HG03457 (cell line): ENCODE measurements at regions not wholly inside any gene's neighbourhood (a gene's known extent, or its start where the extent isn't known, plus 50 kb on each side); places are given as distances from the start of the nearest gene placed in this dataset.
"Not testable (repeated sequence)": the region's sequence is repeated elsewhere in the genome, so short reads cannot be mapped to it uniquely, and the experiment has no call there.

Experiments used
- ATAC-seq: cut with Tn5 transposase; IDR thresholded peaks from one replicate; pipeline ENCODE4 v1.9.1; 2021; ENCODE audit warnings: moderate number of reproducible peaks; ENCODE audit not compliant: unreplicated experiment

DNA sequence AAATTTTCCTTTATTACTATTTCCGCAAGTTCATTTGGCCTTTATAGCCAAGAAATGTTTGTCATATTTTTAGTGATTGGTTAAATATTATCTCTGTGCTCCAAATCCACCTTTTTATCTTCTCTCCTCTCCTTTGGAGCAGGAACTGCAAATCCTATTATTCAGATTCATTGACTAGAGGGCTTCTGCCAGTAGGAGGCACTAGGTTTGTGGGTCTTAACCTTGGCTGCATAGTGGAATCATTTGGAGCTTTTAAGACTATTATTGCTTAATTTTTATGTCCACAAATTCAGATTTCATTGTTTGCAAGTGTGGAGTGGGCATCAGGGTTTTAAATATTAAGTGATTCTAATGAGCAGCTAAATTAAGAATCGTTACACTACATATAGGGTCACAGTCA, 75.3 kb upstream of the SYT10 start:
- ATAC-seq, result no peak

DNA sequence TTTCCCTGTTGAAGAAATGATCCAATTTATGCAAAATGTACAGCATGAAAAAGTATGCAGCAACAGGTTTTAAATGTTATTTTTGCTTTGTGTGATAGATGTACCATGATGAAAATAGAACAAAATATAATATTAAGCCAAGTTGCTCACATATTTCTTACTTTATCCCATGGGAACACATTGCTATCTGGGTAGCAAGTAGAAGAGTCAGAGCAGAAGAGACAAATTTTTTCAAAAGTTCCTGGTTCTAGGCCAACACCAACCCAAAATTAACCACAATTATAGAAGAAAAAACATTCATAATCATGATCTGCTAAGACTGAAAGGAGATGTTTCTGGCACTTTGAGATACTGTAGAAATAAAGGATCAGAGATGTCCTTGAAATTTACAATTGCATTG, 79.9 kb upstream of the SYT10 start:
- ATAC-seq, result no peak

DNA sequence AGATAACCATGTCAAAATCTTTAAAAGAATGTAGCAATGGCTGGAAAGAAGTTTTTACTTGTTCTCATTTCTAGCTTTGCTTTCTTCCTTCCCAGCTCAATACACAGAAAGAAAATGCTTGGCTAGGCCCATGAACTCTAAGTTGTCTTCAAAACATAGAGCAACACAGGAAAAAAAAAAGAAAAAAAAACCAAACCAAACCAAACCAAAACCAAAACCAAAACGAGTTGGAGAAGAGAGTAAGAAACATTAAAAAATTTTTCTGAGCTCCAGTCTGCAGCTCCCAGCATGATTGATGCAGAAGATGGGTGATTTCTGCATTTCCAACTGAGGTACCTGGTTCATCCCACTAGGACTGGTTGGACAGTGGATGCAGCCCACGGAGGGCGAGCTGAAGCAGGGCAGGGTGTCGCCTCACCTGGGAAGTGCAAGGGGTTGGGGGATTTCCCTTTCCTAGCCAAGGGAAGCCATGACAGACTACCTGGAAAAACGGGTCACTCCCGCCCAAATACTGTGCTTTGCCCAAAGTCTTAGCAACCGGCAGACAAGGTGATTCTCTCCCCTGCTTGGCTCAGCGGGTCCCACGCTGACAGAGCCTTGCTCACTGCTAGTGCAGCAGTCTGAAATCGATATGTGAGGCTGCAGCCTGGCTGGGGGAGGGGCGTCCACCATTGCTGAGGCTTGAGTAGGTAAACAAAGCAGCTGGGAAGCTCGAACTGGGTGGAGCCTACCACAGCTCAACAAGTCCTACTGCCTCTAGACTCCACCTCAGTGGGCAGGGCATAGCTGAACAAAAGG, 81.1 kb upstream of the SYT10 start:
- not testable (repeated sequence) for ATAC-seq

DNA sequence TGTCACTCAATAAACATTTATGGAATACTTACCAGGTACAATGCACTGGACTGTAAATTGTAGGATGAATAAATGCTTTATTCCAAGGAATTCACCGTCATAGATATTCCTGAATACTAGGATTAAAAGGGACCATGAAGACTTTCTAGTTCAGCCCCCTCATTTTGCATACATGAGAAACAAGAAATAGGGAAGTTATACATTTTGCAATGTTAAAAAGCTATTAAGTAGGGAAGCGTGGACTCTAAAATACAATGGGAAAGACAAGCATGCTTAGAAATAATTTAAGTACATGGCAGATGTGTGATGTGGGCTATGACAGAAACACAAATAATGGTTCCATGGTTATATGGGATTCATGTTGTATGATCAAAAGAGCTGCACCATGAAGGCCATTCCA, 89.4 kb upstream of the SYT10 start:
- no peak for ATAC-seq

DNA sequence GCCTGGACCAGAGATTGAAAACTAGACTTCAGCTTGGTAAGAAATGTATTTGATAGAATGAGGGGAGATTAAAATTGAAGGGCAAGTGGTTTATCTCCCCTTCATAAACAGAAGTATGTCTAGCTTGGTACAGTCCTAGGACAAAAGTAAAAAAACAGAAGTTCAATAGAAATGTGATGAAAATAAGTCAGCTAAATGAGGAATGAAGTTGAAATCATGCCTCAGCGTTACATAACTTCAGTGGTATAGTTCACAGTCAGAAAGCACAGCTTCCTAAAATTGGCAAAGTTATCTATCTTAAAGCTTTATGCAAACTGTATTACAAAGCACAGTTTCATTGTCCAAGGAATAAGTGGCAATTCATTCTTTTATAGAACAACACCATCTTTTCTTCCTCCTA, 90.2 kb upstream of the SYT10 start:
- ATAC-seq, result no peak

DNA sequence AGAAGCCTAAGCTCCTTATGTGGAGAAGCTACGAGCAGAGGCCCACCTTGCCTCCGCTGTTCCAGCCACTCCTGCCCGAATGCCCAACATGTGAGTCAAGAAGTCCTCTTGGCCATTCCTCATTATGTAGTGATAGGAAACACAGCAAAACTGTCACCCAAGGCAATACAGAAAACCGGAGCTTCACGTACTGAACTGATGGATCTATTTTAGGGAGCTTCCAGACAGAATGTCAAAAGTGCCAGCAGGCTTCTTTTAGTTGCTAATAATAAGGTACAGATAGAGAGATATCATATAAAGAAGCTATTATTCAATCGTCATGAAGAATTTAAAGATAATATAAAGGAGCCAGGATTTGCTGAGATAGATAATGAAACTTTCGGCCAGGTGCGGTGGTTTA, 91.6 kb upstream of the SYT10 start:
- ATAC-seq, result no peak

DNA sequence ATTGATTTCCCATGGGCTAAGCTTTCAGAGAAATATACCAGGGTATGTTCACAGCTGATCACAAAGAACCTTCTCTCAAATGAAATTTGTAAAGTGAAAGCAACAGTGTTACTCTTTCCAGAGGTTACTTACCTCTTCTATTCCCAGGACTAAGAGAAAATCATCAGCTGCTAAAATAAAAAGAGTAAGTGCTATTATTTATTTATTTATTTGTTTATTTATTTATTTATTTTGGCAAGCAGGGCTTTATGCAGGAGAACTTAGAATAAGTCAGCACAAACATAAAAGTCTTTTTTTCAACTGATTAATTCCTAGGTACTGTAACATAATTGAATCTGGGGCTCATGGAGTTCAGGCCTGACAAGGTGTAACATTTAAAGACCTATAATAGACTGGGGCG, 93.9 kb upstream of the SYT10 start:
- no peak for ATAC-seq

DNA sequence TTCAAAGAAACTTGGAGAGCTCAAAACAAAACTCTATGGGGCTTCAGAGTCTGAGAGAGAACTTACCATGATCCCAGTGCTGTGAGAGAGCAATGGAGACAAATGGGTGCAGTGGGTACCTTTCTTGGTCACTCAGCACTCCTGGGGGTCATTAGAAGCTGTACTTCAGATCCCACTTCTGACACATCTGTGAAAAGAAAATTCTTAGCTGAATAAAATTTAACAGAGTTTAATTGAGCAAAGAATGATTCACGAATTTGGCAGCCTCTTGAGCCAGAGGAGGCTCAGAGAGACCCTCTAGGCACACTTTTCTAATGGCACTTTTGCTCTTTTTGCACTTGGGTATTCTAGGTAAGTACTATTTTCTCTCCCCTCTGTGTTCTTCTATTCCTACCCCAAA, 96.8 kb upstream of the SYT10 start:
- no peak for ATAC-seq

DNA sequence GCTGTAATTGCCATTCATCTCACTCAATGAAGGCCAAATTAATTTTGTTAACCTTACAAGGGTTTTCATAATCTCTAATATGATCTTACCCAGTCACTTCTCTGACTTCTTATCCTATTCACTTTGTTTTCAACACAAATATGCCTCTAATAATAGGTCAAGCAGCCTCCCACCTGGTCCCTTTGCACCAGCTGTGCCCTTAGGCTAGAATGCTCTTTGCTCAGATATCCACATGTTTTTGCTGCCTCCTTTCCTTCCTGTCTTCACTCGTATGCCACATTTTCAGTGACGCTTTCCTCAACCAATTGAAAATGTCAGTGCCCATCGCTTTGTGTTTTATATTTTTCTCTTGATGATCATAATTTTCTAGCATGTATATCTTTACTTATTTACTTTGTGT, 106.4 kb upstream of the SYT10 start:
- no peak for ATAC-seq

DNA sequence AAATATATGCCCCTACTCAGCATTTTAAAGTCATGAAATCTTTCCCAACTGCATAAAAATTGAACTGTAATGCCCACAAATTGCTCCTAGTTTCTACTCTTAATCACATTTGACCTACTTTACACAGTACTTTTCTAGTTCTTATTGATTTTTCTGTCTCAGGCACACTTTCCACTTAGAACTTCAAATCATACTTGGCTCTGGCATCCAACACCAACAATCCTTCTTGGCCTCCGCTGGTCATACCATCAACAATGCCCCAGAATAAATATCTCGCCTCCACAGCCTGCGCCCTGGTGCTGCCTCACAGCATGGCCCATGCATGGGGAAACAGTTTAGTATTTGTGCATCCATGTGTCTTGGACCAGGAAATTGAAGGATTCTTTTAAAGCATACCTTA, 107.5 kb upstream of the SYT10 start:
- no peak for ATAC-seq

DNA sequence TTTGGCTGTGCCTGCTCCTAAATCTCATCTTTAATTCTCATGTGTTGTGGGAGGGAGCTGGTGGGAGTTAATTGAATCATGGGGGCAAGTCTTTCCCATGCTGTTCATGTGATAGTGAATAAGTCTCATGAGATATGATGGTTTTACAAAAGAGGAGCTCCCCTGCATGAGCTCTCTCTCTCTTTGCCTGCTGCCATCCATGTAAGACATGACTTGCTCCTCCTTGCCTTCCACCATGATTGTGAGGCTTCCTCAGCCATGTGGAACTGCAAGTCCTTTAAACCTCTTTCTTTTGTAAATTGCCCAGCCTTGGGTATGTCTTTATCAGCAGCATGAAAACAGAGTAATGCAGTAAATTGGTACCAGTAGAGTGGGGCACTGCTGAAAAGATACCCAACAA, 110.6 kb upstream of the SYT10 start:
- not testable (repeated sequence) for ATAC-seq

DNA sequence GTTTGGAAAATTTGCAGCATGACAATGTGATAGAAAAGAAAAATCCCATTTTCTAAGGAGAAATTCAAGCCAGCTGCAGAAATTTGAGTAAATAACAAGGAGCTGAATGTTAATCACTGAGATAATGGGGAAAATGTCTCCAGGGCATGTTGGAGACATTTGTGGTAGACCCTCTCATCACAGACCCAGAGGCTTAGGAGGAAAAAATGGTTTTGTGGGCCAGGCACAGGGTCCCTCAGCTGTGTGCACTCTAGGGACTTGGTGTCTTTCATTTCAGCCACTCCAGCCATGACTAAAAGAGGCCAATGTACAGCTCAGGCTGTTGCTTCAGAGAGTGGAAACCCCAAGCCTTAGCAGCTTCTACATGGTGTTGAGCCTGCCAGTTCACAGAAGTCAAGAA, 111.4 kb upstream of the SYT10 start:
- no peak for ATAC-seq

DNA sequence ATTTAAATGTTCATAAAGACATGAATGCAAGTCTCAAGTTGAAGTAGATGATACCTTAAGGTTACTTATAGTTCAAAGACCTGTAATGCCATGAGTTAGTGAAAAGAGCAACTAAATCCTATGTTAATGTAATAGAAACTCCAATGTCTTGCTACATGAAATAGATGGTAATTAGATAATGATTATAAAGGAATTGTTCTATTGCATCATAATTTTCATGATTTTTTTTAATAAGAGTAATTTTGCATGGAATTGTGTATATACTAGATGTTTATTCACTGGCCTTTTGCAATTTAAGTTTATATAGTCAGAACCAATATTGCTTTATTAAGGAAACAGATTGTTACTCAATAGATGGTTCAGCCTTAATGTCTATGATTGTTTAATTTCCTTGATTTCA, 115.5 kb upstream of the SYT10 start:
- ATAC-seq, result no peak

DNA sequence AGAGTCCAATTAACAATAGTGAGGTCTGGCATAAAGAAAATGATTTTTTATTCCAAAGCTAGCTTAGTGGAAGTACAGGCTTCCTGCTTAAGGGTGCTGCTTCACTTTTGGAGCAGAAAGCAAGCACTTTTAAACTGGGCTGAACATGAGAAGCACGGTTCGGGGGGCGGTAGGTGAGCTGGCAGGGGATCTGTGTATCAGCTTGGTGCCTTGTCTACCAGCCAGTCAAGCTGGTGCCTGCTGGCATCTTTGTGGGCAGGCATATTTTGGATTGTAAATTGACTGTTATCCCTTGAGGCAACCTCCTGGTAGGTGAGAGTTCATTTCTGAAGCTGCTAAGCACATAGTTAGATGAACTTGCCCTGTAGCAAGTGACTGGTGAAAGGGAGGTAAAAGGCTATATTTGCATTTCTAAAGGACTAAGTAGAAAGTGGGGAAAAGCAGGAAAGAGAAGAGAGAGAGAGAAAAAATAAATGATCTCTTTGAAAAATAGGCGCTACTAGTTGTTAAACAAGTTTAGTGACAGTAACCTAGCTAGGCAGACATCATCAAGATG, 121.1 kb upstream of the SYT10 start:
- ATAC-seq, result no peak

DNA sequence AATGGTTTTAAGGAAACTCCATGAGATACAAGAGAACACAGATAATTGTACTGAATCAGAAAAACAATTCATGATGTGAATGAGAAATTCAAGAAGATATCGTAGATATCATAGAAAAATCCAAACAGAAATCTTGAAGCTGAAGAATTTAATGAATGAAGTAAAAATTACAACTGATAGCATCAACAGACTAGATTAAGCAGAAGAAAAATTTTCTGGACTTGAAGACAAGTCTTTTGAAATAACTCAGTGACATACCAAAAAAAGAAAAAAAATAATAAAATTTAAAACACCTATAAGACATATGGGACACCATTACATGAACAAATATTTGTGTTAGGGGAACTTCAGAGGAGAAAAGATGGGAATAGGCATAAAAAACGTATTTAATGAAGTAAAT, 122.8 kb upstream of the SYT10 start:
- ATAC-seq, result no peak

DNA sequence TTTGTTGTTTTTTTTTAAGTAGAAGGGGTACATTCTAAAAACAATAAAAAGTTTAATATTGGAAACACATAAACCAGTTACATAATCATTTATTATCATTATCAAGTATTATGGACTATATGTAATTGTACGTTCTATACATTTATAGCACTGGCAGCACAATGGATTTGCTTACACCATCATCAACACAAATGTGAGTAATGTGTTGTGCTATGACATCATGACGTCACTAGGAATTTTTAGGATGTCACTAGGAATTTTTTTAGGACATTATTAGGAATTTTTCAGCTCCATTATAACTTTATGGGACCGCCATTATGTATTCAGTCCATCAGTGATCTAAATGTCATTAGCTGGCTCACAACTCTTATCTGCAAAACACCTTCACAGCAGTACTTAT, 126.8 kb upstream of the SYT10 start:
- no peak for ATAC-seq

DNA sequence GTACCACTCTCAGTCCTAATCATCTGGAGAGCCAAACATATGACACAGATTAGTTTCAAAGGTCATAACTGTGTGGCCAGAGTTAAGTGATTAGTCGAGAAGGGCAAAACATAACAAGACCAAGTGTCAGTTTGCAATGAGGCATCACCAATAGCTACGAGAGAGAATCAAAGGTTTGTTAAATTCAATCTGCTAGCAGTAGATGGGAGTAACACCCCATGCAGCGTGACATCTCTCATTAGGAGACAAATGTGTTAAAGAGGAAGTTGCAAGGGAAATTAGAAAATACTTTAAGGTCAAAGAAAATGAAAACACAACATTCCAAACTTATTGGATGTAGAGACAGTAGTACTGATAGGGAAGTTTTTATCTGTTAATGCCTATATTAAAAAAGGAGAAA, 135.7 kb upstream of the SYT10 start:
- ATAC-seq, result no peak

DNA sequence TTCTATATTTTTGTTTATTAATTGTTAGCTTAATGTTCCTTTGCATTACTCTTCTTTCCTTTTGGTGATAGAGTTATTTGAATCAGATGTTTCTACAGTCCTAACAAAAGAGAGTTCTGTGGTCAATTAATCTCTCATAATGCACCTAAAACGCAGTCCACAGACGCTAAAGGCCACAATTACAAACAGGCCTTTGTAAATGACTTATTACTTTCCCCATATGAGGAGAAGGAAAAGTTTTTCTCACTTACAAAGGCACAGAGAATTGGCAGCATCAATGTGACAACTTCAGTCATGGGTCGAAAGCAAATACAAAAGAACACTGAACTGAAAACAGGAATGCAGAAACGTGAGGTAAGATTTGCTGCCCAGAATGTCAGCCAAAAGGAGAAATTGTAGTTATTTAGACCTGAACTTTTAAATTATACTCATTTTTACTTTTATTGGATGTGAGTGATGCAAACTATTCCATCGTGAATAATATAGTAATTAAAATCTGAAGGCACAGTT, 142.0 kb upstream of the SYT10 start:
- no peak for ATAC-seq

DNA sequence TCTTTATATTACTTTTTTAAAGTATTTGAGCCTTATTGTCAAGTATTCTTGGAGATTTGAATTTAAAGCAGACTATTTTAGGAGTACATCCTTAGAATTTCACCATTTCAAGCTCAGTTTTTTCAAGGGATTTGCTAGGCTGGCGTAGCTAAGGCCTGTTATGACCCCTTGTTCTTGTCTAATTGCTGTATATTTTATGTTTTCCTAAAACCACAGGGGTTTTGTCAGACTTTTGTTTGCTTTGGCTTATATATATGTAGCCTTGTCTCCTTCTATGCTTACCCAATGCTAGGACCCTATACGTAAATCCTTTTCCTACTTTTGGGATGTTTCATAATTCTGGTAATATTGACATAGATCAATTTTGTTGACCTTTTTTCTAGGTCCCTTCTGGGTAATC, 147.0 kb upstream of the SYT10 start:
- no peak for ATAC-seq

DNA sequence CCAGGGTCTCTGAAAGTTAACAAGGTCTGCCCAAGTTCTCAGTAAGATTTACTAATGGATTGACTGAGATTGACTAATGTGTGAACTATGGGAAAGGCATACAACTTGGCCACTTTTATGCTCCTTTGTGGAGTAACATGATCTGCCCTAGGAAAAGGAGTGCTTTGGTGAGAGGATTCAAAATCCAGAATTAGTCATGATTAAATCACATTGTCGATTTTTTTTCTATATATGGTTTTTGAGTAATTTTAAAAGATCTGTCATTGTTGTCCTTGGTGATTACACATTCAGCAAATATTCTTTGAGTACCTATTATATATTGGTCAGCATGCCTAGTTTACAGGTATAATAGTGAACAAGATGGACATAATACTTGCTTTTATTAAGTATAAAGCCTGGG, 147.7 kb upstream of the SYT10 start:
- ATAC-seq, result no peak

DNA sequence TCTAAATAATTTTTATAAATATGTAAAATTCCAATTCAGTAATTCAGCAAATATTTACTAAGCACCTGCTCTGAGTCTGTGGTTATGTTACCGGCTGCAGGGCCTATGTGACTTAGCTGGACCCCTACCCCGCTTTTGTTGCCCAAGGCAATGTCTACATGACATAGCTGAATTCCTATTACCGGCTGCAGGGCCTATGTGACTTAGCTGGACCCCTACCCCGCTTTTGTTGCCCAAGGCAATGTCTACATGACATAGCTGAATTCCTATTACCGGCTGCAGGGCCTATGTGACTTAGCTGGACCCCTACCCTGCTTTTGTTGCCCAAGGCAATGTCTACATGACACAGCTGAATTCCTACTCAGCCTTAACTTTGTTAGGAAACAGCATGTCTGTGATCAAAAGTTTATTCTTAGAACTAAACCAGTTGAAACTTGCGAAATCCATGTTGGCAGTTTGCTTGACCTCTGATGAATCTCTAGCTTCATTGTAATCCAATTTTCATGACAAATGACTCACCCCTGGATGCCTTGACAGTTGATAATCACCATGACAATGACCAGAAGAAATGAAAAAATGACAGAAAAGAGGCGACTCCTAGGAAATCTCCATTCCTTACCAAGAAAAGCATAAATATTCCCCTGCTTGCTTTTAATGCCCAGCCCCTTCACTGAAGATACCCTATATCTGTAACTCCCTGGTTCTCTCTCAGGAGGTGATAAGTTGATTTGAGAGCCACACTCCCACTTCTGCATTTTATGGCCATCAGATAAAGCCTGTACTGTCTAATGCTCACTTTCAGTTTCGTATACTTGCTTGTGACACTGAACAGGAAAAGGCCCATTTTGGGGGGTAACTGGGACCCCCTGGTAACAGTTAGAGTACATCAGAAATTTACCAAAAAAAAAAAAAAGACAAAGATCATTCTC, 148.4 kb upstream of the SYT10 start:
- ATAC-seq, result peak; percentile 75
